ENCODE measurements at regions not wholly inside any gene's neighbourhood (a gene's known extent, or its start where the extent isn't known, plus 50 kb on each side); places are given as distances from the start of the nearest gene placed in this dataset.
A peak's percentile ranks its signal among the peaks of the same experiment; 100 is the strongest.

DNA sequence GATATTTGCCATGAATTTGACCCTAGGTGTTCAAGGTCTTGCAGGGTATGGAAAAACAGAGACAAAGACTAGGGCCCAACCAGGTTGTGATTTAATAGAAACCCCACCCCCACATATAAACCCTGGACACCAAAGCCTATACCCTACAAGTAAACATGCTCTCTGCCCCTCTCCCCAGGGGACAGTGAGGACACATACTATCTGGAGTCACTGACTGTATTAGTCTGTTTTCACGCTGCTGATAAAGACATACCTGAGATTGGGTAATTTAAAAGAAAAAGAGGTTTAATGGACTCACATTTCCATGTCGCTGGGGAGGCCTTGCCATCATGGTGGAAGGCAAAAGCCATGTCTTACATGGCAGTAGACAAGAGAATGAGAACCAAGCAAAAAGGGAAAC lies 88.3 kb downstream of the RAP2A start (continued):
- TF ChIP-seq, protein P1, sequence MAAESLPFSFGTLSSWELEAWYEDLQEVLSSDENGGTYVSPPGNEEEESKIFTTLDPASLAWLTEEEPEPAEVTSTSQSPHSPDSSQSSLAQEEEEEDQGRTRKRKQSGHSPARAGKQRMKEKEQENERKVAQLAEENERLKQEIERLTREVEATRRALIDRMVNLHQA (CRISPR knock-in tag; IDR thresholded peaks at IDR 0.05) = no peak
- TF ChIP-seq TBL1XR1 (IDR thresholded peaks at IDR 0.05; ENCODE audit: borderline replicate concordance, low read length, partially characterized antibody) = peak; percentile 26
- TF ChIP-seq, protein P2, sequence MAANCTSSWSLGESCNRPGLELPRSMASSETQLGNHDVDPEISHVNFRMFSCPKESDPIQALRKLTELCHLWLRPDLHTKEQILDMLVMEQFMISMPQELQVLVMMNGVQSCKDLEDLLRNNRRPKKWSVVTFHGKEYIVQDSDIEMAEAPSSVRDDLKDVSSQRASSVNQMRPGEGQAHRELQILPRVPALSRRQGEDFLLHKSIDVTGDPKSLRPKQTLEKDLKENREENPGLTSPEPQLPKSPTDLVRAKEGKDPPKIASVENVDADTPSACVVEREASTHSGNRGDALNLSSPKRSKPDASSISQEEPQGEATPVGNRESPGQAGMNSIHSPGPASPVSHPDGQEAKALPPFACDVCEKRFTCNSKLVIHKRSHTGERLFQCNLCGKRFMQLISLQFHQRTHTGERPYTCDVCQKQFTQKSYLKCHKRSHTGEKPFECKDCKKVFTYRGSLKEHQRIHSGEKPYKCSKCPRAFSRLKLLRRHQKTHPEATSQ (CRISPR knock-in tag; IDR thresholded peaks at IDR 0.05; ENCODE audit: borderline replicate concordance) = no peak
- TF ChIP-seq MEF2D (CRISPR knock-in tag; IDR thresholded peaks at IDR 0.05) = peak; percentile 35; the same call in 1 of the 2 replicates
- TF ChIP-seq HNF4A (CRISPR knock-in tag; IDR thresholded peaks at IDR 0.05) = peak; percentile 93
- TF ChIP-seq ZBTB20 (CRISPR knock-in tag; IDR thresholded peaks at IDR 0.05; ENCODE audit: borderline replicate concordance, low read depth) = peak; percentile 99; the same call in 1 of the 2 replicates
- TF ChIP-seq, protein P3, sequence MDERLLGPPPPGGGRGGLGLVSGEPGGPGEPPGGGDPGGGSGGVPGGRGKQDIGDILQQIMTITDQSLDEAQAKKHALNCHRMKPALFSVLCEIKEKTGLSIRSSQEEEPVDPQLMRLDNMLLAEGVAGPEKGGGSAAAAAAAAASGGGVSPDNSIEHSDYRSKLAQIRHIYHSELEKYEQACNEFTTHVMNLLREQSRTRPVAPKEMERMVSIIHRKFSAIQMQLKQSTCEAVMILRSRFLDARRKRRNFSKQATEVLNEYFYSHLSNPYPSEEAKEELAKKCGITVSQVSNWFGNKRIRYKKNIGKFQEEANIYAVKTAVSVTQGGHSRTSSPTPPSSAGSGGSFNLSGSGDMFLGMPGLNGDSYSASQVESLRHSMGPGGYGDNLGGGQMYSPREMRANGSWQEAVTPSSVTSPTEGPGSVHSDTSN (CRISPR knock-in tag; IDR thresholded peaks at IDR 0.05) = no peak
- no peak for TF ChIP-seq CTCF (CRISPR knock-in tag; IDR thresholded peaks at IDR 0.05)
- TF ChIP-seq TCF7 (IDR thresholded peaks at IDR 0.05; ENCODE audit: low read depth) = peak; percentile 32; the same call in 1 of the 2 replicates
- TF ChIP-seq ZNF609 (CRISPR knock-in tag; IDR thresholded peaks at IDR 0.05; ENCODE audit: borderline replicate concordance) = peak; percentile 75; the same call in 1 of the 2 replicates
- TF ChIP-seq E2F5 (CRISPR knock-in tag; conservative IDR thresholded peaks at IDR 0.05) = no peak
- no peak for TF ChIP-seq ZNF724P (CRISPR knock-in tag; IDR thresholded peaks at IDR 0.05; ENCODE audit: borderline replicate concordance)
- TF ChIP-seq, protein P4, sequence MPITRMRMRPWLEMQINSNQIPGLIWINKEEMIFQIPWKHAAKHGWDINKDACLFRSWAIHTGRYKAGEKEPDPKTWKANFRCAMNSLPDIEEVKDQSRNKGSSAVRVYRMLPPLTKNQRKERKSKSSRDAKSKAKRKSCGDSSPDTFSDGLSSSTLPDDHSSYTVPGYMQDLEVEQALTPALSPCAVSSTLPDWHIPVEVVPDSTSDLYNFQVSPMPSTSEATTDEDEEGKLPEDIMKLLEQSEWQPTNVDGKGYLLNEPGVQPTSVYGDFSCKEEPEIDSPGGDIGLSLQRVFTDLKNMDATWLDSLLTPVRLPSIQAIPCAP (CRISPR knock-in tag; IDR thresholded peaks at IDR 0.05; ENCODE audit: low read depth) = no peak
